ENCODE measurements at regions not wholly inside any gene's neighbourhood (a gene's known extent, or its start where the extent isn't known, plus 50 kb on each side); places are given as distances from the start of the nearest gene placed in this dataset.
"Not testable (repeated sequence)": the region's sequence is repeated elsewhere in the genome, so short reads cannot be mapped to it uniquely, and the experiment has no call there.

DNA sequence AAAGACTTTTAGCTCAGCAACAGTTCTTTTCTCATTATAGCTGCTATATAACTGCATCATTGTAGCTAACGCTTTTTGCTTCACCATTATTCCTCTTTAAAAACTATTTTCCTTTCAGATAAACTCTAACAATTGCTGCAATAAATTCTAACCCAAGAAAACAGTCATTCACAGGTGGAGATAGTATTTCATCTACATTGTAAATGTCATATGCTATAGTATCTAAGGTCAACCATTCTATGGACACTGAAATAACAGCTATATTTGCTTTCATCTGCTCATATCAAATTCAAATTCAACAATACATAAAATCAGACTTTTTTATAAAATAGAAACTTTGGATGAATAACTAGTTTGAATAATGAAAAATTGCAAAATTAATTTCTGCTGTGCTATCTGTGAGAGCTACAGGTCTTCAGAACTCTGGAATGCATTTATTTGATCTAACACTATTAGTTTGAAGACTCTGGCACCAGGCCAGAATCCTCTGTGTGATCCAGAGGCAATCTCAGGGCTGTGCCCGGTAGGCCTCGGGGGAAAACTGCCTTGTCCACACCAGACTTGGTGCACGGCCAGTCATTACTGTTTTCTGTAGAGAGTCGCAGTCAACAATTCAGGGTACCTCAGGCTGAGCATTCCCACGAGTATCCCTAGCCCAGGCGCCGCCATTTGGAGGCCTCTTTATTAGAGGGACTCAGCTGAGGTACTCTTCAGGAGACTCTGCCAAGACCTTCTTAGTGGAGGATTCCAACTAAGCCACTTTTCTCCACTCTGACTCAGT is 332.4 kb downstream of the SLC7A11 start:
- no peaks in the 10 kb centered on the region for H3K27me3 ChIP-seq
- no peaks in the 10 kb centered on the region for H3K9me3 ChIP-seq
- intact Hi-C loops (cut with DNase I; ENCODE audit: low total_unique reads), result no loop called here
- no peak overlapping the region for H3K27ac ChIP-seq
- TF ChIP-seq POLR2A (IDR thresholded peaks at IDR 0.05), result no peak
- TF ChIP-seq CTCF (IDR thresholded peaks at IDR 0.05), result no peak
- DNase-seq, result peak in 1 of 2 donors; percentile 17
- no peak overlapping the region for H3K4me3 ChIP-seq
- no peaks in the 10 kb centered on the region for H3K4me1 ChIP-seq
- H3K36me3 ChIP-seq, result no peaks in the 10 kb centered on the region

GRCh38 chr4:137905930-137906329 is 336.2 kb downstream of the SLC7A11 start:
- no peak overlapping the region for H3K27ac ChIP-seq
- no peak for DNase-seq
- TF ChIP-seq POLR2A (IDR thresholded peaks at IDR 0.05) (no peak), CTCF (IDR thresholded peaks at IDR 0.05) (no peak)
- intact Hi-C loops (cut with DNase I; ENCODE audit: low total_unique reads), result no loop called here
- H3K4me1 ChIP-seq, result no peaks in the 10 kb centered on the region
- H3K4me3 ChIP-seq, result no peak overlapping the region
- no peaks in the 10 kb centered on the region for H3K9me3 ChIP-seq
- H3K27me3 ChIP-seq, result no peaks in the 10 kb centered on the region
- H3K36me3 ChIP-seq, result no peaks in the 10 kb centered on the region

- H3K4me3 ChIP-seq, result no peak overlapping the region
- no peak for DNase-seq
- intact Hi-C loops (cut with DNase I; ENCODE audit: low total_unique reads), result no loop called here
- H3K9me3 ChIP-seq, result no peaks in the 10 kb centered on the region
- H3K4me1 ChIP-seq, result no peaks in the 10 kb centered on the region
- H3K36me3 ChIP-seq, result no peaks in the 10 kb centered on the region
- no peak for TF ChIP-seq POLR2A (IDR thresholded peaks at IDR 0.05)
- no peak for TF ChIP-seq CTCF (IDR thresholded peaks at IDR 0.05)
- no peaks in the 10 kb centered on the region for H3K27me3 ChIP-seq
- H3K27ac ChIP-seq, result no peak overlapping the region
Observed at GRCh38 chr4:137901114-137901513, 341.0 kb downstream of the SLC7A11 start.

DNA sequence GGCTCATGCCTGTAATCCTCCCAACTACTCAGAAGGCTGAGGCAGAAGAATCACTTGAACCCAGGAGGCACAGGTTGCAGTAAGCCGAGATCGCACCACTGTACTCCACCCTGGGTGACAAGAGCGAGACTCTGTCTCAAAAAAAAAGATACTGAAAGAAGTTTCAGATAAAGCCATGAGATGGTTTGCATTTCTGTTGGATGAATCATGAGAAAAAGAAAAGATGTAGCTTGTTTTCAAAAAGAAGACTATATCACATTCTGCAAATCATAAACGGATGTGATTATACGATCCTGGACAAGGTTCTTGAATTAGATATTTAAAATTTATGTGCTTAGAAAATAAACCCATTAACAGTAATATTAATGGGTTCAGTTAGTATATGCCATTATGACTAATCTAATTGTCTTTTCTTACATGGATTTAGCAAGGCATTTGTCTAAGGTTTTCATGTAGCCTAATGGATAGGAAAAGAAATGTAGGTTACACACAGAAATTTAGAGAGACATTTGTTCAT is 345.9 kb downstream of the SLC7A11 start:
- H3K27me3 ChIP-seq, result no peaks in the 10 kb centered on the region
- TF ChIP-seq CTCF (IDR thresholded peaks at IDR 0.05) (no peak), POLR2A (IDR thresholded peaks at IDR 0.05) (no peak)
- no peak overlapping the region for H3K4me3 ChIP-seq
- H3K9me3 ChIP-seq, result peaks cover 0 to 3% of the 10 kb centered on the region in 2 donors
- no peak for DNase-seq
- intact Hi-C loops (cut with DNase I; ENCODE audit: low total_unique reads), result no loop called here
- no peaks in the 10 kb centered on the region for H3K4me1 ChIP-seq
- no peaks in the 10 kb centered on the region for H3K36me3 ChIP-seq
- no peak overlapping the region for H3K27ac ChIP-seq

GRCh38 chr4:137895515-137895914 is 346.6 kb downstream of the SLC7A11 start:
- H3K4me1 ChIP-seq; H3K27ac ChIP-seq; intact Hi-C loops (cut with DNase I; ENCODE audit: low total_unique reads); H3K9me3 ChIP-seq; DNase-seq; H3K4me3 ChIP-seq; H3K36me3 ChIP-seq; H3K27me3 ChIP-seq: not testable (repeated sequence)
